Lung (tissue), 11 donors: ENCODE measurements at regions not wholly inside any gene's neighbourhood (a gene's known extent, or its start where the extent isn't known, plus 50 kb on each side); places are given as distances from the start of the nearest gene placed in this dataset.

ENCODE experiments used
- ATAC-seq: fragments of 200-7000 bp; cut with Tn5 transposase; one replicate; pipeline ENCODE4 v1.9.1; 2020; ENCODE audit warnings: moderate number of reproducible peaks; ENCODE audit not compliant: insufficient read depth, low FRiP score
- DNase-seq, 3 donors: peaks; one replicate each; pipeline ENCODE4 v3.0.0-alpha.2; 2013 to 2017
- H3K27ac ChIP-seq, 2 donors: one replicate each; pipeline ENCODE4 v1.5.1; 2013; ENCODE audit warnings: mild to moderate bottlenecking in 2 of 2, moderate library complexity in 2 of 2, control low read depth in 1 of 2, inconsistent platforms in 1 of 2, low read depth in 1 of 2, low read length in 1 of 2
- H3K27me3 ChIP-seq, 3 donors: one replicate each; pipeline ENCODE4 v1.5.1; 2013; ENCODE audit warnings: low read length in 2 of 3; ENCODE audit not compliant: control insufficient read depth in 3 of 3, insufficient read depth in 3 of 3
- H3K36me3 ChIP-seq, 4 donors: one replicate each; pipeline ENCODE4 v1.5.1; 2013; ENCODE audit warnings: low read length in 4 of 4, mild to moderate bottlenecking in 1 of 4, moderate library complexity in 1 of 4; ENCODE audit not compliant: control insufficient read depth in 4 of 4, insufficient read depth in 4 of 4
- H3K4me1 ChIP-seq, 5 donors: one replicate each; pipeline ENCODE4 v1.5.1; 2013; ENCODE audit warnings: low read length in 5 of 5, mild to moderate bottlenecking in 2 of 5, moderate library complexity in 1 of 5; ENCODE audit not compliant: control insufficient read depth in 5 of 5, insufficient read depth in 5 of 5
- H3K4me3 ChIP-seq: one replicate; pipeline ENCODE4 v1.5.1; 2013; ENCODE audit warnings: mild to moderate bottlenecking, control low read depth, moderate library complexity
- H3K9ac ChIP-seq, 2 donors: one replicate each; pipeline ENCODE4 v1.5.1; 2013; ENCODE audit warnings: low read length in 2 of 2, control low read depth in 1 of 2; ENCODE audit not compliant: insufficient read depth in 1 of 2
- H3K9me3 ChIP-seq, 4 donors: one replicate each; pipeline ENCODE4 v1.5.1; 2013; ENCODE audit warnings: low read length in 3 of 4, mild to moderate bottlenecking in 1 of 4, moderate library complexity in 1 of 4; ENCODE audit not compliant: control insufficient read depth in 4 of 4, insufficient read depth in 3 of 4
- CTCF ChIP-seq: IDR thresholded peaks from 2 replicates; pipeline ENCODE4 v1.5.1; 2012; ENCODE audit warnings: mild to moderate bottlenecking; ENCODE audit errors: control extremely low read depth, extremely low read depth
- WGBS, 2 donors: extraction: QIAGEN DNeasy Blood & Tissue Kit; methylation state at CpG; one replicate each; pipeline ENCODE4 v1.1.7; 2013; 5-methylcytosine and 5-hydroxymethylcytosine counted together
- donor health status: control.
- donor health status: control.
- donor health status: Bipolar disorder and iron deficiency.
- donor health status: healthy.
- donor health status: DM: yes; HTN: yes; CAD: no.

- H3K9ac ChIP-seq, result no peak overlapping the region
- no peaks in the 10 kb centered on the region for H3K4me1 ChIP-seq
- H3K9me3 ChIP-seq, result peaks cover 0 to 6% (median 3%) of the 10 kb centered on the region in 4 donors
- H3K27me3 ChIP-seq, result no peaks in the 10 kb centered on the region
- TF ChIP-seq CTCF, result no peak
- ATAC-seq (no peak), DNase-seq (no peak)
- H3K36me3 ChIP-seq, result no peaks in the 10 kb centered on the region
- 66 to 91% methylated on average over 5 of the region's 5 CpGs for WGBS, 2 donors
- no peak overlapping the region for H3K4me3 ChIP-seq
- no peak overlapping the region for H3K27ac ChIP-seq
These were observed 573.6 kb upstream of the GRM7 start for GRCh38 chr3:6287088-6287875.

GRCh38 chr3:6301626-6302025 lies 559.3 kb upstream of the GRM7 start:
- Histone ChIP-seq H3K27ac (no peak overlapping the region), H3K4me1 (no peaks in the 10 kb centered on the region), H3K4me3 (no peak overlapping the region), H3K27me3 (no peaks in the 10 kb centered on the region), H3K36me3 (no peaks in the 10 kb centered on the region), H3K9me3 (peaks cover 0 to 7% (median 3%) of the 10 kb centered on the region in 4 donors), H3K9ac (no peak overlapping the region)
- DNase-seq (no peak), ATAC-seq (no peak)
- no peak for TF ChIP-seq CTCF
- 80 to 87% methylated on average over 3 of the region's 3 CpGs for WGBS, 2 donors

GRCh38 chr3:6315906-6316305 lies 545.0 kb upstream of the GRM7 start:
- no peak overlapping the region for H3K4me3 ChIP-seq
- ATAC-seq, result no peak
- no peaks in the 10 kb centered on the region for H3K36me3 ChIP-seq
- 93 to 96% methylated on average over 4 of the region's 4 CpGs for WGBS, 2 donors
- no peaks in the 10 kb centered on the region for H3K9me3 ChIP-seq
- H3K27me3 ChIP-seq, result no peaks in the 10 kb centered on the region
- no peak for TF ChIP-seq CTCF
- no peak for DNase-seq
- H3K27ac ChIP-seq, result no peak overlapping the region
- H3K9ac ChIP-seq, result no peak overlapping the region
- no peaks in the 10 kb centered on the region for H3K4me1 ChIP-seq

- Histone ChIP-seq H3K27ac (no peak overlapping the region), H3K27me3 (no peaks in the 10 kb centered on the region), H3K9ac (no peak overlapping the region), H3K9me3 (no peaks in the 10 kb centered on the region), H3K36me3 (no peaks in the 10 kb centered on the region), H3K4me1 (no peaks in the 10 kb centered on the region), H3K4me3 (no peak overlapping the region)
- ATAC-seq, result no peak
- DNase-seq, result no peak
- WGBS, 2 donors, result 83 to 85% methylated on average over 3 of the region's 3 CpGs
- TF ChIP-seq CTCF, result no peak
These were observed 538.9 kb upstream of the GRM7 start for GRCh38 chr3:6321999-6322398.
